ENCODE measurements at regions not wholly inside any gene's neighbourhood (a gene's known extent, or its start where the extent isn't known, plus 50 kb on each side); places are given as distances from the start of the nearest gene placed in this dataset.

GRCh38 chrX:115949900-115950822, 220.4 kb upstream of the AGTR2 start:
- TF ChIP-seq POLR2A (IDR thresholded peaks at IDR 0.05; ENCODE audit: low read depth, low read length): no peak
- TF ChIP-seq POLR2AphosphoS5 (IDR thresholded peaks at IDR 0.05; ENCODE audit: low read depth, low read length): no peak
- no peak for TF ChIP-seq TAF1 (IDR thresholded peaks at IDR 0.05; ENCODE audit: low read depth, low read length)

Measured in GM12891 (cell line).